ENCODE measurements at regions not wholly inside any gene's neighbourhood (a gene's known extent, or its start where the extent isn't known, plus 50 kb on each side); places are given as distances from the start of the nearest gene placed in this dataset.

DNA sequence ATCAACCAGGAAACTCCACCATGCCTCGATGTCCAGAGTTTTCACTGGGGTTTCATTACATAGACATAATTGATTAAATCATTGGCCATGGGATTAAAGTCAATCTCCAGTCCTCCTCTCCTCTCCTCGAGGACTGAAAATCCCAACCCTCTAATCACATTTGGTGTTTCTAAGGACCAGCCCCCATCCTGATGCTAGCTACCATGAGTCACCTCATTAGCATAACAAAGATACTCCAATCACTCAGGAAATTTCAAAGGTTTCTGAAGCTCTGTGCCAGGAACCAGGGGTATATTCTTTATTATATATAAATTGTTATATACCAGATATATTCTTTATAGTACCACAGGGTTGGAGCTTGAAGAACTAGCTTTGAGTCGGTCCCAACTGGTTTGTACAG is 177.5 kb upstream of the PRNP start:
- Mint-ChIP-seq H3K9me3 (ENCODE audit: insufficient read depth) (no peaks in the 10 kb centered on the region), H3K36me3 (ENCODE audit: low read depth) (no peaks in the 10 kb centered on the region), H3K27me3 (ENCODE audit: low read depth) (peaks cover 21% of the 10 kb centered on the region), H3K27ac (no peak overlapping the region), H3K4me3 (no peak overlapping the region), H3K4me1 (ENCODE audit: low read depth) (no peaks in the 10 kb centered on the region)
- POLR2A ChIA-PET: no interaction called here
- CTCF ChIA-PET: no interaction called here
- DNase-seq (no peak), ATAC-seq (no peak)

DNA sequence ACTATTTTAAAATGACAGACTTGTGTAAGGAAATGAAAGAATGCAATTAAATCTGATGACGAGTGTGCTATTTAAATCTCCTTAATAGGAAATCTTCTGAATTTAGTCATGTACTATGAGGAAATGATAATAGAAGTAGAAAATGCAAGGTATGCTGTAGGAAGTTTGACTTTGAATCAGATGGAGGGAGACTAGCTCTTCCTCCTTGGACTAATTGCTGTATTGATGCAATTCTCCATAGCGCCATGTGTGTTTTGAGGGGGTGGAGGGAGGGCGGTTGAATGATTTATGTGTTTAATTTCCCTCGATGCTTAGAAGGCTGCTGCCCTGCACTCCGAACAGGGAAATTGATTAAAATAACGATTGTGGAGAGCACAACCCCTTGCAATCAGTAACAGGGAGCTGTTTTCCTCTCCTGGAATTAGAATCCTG is 179.0 kb upstream of the PRNP start:
- no peak overlapping the region for H3K27ac Mint-ChIP-seq
- ChIA-PET CTCF (no interaction called here), POLR2A (no interaction called here)
- no peaks in the 10 kb centered on the region for H3K9me3 Mint-ChIP-seq (ENCODE audit: insufficient read depth)
- H3K4me3 Mint-ChIP-seq: no peak overlapping the region
- H3K4me1 Mint-ChIP-seq (ENCODE audit: low read depth): no peaks in the 10 kb centered on the region
- H3K27me3 Mint-ChIP-seq (ENCODE audit: low read depth): peaks cover 13% of the 10 kb centered on the region
- DNase-seq (no peak), ATAC-seq (no peak)
- H3K36me3 Mint-ChIP-seq (ENCODE audit: low read depth): no peaks in the 10 kb centered on the region

DNA sequence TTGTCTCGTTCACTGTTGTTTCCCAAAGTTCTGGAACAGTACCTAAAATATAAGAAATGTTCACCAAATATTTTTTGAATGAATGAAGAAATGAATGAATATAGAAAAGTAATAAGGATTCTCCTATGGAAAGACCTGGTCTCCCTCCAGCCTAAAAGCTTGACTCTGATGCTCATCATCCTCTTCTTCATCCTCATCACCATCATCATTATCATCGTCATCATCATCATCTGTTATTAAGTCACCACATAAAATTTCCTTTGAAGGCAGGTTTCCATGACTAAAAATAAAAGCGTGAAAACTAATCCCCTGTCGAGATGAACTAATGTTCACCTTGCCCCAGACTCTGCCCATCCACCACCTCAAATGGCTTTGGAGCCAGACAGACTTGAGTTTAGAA is 181.4 kb upstream of the PRNP start:
- ChIA-PET POLR2A (no interaction called here), CTCF (no interaction called here)
- ATAC-seq: no peak
- no peaks in the 10 kb centered on the region for H3K4me1 Mint-ChIP-seq (ENCODE audit: low read depth)
- no peak for DNase-seq
- peaks cover 9% of the 10 kb centered on the region for H3K27me3 Mint-ChIP-seq (ENCODE audit: low read depth)
- H3K36me3 Mint-ChIP-seq (ENCODE audit: low read depth): no peaks in the 10 kb centered on the region
- H3K9me3 Mint-ChIP-seq (ENCODE audit: insufficient read depth): no peaks in the 10 kb centered on the region
- H3K27ac Mint-ChIP-seq: no peak overlapping the region
- no peak overlapping the region for H3K4me3 Mint-ChIP-seq

DNA sequence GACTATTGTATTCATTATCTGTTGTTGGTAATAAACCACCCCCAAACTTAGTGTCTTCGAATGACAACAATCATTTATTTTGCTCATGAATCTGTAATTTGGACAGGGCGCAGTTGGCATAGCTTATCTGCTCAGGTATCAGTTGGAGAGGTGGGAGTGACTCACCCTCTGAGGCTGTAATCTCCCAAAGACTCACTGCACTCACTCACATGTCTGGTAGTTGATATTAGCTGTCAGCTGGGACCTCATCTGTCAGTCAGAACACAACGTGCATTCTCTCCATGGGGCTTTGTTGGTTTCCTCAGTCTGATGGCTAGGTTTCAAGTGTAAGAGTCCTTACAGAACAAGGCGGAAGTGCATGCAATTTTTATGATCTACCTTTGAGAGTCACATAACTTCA is 183.5 kb upstream of the PRNP start:
- H3K36me3 Mint-ChIP-seq (ENCODE audit: low read depth): no peaks in the 10 kb centered on the region
- H3K27me3 Mint-ChIP-seq (ENCODE audit: low read depth): peaks cover 15% of the 10 kb centered on the region
- DNase-seq: no peak
- H3K4me3 Mint-ChIP-seq: no peak overlapping the region
- ATAC-seq: no peak
- no peaks in the 10 kb centered on the region for H3K4me1 Mint-ChIP-seq (ENCODE audit: low read depth)
- no peak overlapping the region for H3K27ac Mint-ChIP-seq
- H3K9me3 Mint-ChIP-seq (ENCODE audit: insufficient read depth): no peaks in the 10 kb centered on the region
- ChIA-PET CTCF (no interaction called here), POLR2A (no interaction called here)

DNA sequence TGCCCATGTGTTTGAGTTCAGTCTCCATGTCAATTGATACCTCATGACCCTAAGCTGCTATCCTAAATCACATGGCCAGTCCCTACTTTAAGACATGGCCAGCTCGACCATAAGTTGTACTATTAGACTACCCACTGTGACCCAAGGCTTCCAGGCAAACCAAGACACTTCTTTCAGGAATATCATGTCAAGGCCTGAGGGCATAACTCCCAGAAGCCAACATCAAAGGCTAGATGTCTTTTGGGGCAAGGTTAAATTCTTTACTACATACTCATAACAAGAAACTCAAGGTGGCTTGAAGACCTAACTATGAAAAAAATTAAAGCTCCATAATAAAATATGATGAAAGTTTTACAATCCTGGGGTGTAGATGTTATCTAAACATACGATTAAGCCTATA is 192.9 kb upstream of the PRNP start:
- ChIA-PET CTCF (no interaction called here), POLR2A (no interaction called here)
- no peak overlapping the region for H3K4me3 Mint-ChIP-seq
- DNase-seq (no peak), ATAC-seq (no peak)
- H3K4me1 Mint-ChIP-seq (ENCODE audit: low read depth): no peaks in the 10 kb centered on the region
- H3K27me3 Mint-ChIP-seq (ENCODE audit: low read depth): peaks cover 24% of the 10 kb centered on the region
- no peak overlapping the region for H3K27ac Mint-ChIP-seq
- H3K36me3 Mint-ChIP-seq (ENCODE audit: low read depth): no peaks in the 10 kb centered on the region
- H3K9me3 Mint-ChIP-seq (ENCODE audit: insufficient read depth): no peaks in the 10 kb centered on the region

DNA sequence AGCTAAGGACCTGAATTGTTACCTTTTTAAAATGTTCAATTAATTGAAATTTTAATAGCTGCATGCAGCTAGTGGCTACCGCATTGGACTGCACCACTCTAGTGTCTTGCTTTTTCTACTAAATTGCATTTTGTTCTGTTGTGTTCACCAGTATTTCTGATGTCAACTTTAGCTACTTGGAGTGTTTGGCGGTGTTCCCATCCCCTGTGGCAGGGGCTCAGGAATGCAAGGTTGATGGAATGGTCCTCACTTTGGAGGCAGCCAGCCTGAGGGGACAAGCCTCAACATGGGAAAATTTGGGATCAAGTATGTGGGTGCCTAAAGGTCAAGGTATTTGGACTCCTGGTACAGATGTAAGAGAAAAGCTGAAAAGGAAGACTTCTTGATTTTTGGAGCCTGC is 194.6 kb upstream of the PRNP start:
- ATAC-seq (no peak), DNase-seq (no peak)
- Mint-ChIP-seq H3K4me1 (ENCODE audit: low read depth) (no peaks in the 10 kb centered on the region), H3K36me3 (ENCODE audit: low read depth) (no peaks in the 10 kb centered on the region), H3K27me3 (ENCODE audit: low read depth) (peaks cover 18% of the 10 kb centered on the region), H3K9me3 (ENCODE audit: insufficient read depth) (no peaks in the 10 kb centered on the region), H3K4me3 (no peak overlapping the region), H3K27ac (no peak overlapping the region)
- ChIA-PET POLR2A (no interaction called here), CTCF (no interaction called here)

DNA sequence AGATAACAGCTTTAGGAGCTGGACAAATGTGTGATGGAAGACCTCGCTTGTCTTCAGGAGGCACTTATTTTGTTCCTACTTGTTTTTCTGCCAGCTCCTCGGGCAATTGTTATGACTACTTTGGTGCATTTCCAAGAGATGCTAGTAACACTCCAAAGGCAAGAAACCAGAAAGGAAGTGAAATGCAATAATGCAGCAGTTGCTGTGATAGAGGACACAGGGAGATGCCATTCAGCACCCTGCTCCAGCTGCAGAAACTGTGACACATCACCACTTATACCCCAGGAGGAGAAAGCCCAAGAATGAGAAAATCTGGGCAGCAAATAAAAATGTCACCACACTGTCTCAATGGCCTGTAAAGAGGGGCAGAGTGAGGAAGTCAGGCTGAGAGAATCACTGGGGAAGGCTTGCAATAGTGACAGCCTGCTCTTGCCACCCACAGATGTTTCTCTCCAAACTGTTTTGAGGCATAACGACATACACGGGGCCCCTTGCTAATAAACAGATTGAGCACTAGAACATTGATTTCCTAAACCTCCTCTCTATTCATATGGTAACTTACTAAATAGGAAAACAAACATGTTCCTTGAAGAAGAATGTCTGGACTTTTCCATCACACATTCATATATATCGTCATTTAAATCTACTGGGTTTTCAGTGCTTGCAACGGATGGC is 195.5 kb upstream of the PRNP start:
- no peak overlapping the region for H3K4me3 Mint-ChIP-seq
- no peaks in the 10 kb centered on the region for H3K36me3 Mint-ChIP-seq (ENCODE audit: low read depth)
- H3K27ac Mint-ChIP-seq: no peak overlapping the region
- peaks cover 15% of the 10 kb centered on the region for H3K27me3 Mint-ChIP-seq (ENCODE audit: low read depth)
- ATAC-seq: no peak
- ChIA-PET POLR2A (no interaction called here), CTCF (no interaction called here)
- H3K9me3 Mint-ChIP-seq (ENCODE audit: insufficient read depth): no peaks in the 10 kb centered on the region
- no peak for DNase-seq
- no peaks in the 10 kb centered on the region for H3K4me1 Mint-ChIP-seq (ENCODE audit: low read depth)

DNA sequence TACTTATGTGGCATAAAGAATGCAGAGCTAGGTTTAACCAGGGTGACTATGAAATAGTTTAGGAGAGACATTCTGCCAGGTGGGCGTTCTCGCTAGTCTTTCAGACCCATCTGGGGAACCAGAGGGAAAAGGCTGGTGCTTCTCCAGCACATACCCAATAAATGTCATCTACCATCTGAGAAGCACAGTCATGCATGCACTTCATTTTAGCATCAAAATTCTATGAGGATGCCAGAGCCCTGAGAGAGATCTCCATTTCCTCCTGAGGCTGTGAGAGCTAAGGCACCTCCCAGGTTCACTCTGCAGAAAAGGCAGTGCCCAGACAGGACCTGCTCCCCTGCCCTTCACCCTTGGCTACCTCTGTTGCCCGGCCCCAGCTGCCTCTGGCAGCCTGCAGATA is 196.2 kb upstream of the PRNP start:
- Mint-ChIP-seq H3K36me3 (ENCODE audit: low read depth) (no peaks in the 10 kb centered on the region), H3K9me3 (ENCODE audit: insufficient read depth) (no peaks in the 10 kb centered on the region), H3K4me1 (ENCODE audit: low read depth) (no peaks in the 10 kb centered on the region), H3K27me3 (ENCODE audit: low read depth) (peaks cover 15% of the 10 kb centered on the region), H3K27ac (no peak overlapping the region), H3K4me3 (no peak overlapping the region)
- DNase-seq: no peak
- ChIA-PET CTCF (no interaction called here), POLR2A (no interaction called here)
- no peak for ATAC-seq

DNA sequence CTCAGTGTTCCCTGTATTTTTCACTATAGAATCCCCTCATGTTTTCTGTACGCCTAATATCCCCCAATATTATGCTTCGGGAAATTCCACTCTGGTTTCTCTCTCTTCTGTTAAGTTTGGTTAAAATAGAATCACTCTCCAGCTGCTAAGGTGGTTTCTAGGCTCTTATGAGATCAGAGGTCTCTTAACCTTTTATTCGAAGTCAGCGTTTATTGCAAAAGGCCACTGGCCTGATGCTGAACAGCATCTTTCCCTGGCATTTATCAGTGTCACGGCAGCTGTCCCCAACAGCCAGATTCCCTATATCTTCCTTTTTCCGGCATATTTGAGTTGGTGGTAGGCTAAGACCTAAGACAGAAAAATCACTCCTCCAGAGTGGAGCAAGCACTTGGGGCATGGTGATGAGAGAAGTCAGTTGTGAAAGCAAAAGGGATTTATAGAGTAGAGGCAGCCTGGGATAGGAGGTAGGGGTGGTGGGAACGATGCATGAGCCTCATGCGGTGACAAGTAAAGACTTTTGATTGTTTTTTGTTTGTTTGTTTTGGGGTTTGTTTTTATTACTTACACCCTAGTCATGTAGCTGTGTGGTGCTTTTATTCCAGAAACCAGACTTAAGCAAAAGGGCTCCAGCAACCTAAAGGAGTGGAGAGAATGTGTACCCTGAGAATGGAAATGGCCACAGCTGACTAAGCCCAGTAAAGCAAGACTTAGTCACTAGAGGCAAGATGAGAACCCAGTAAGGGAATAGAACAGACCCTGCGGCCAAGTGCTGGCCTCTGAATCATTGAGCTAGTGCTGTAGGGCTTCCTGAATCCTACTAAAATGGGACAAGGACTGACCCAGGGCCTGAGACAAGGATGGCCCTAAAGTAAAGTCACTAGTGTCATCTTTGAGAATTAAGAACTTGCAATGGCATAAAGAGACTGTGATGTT is 197.6 kb upstream of the PRNP start:
- H3K9me3 Mint-ChIP-seq (ENCODE audit: insufficient read depth): no peaks in the 10 kb centered on the region
- no peaks in the 10 kb centered on the region for H3K4me1 Mint-ChIP-seq (ENCODE audit: low read depth)
- no peaks in the 10 kb centered on the region for H3K36me3 Mint-ChIP-seq (ENCODE audit: low read depth)
- H3K27ac Mint-ChIP-seq: no peak overlapping the region
- no peak overlapping the region for H3K4me3 Mint-ChIP-seq
- DNase-seq (no peak), ATAC-seq (no peak)
- POLR2A ChIA-PET: no interaction called here
- H3K27me3 Mint-ChIP-seq (ENCODE audit: low read depth): peaks cover 15% of the 10 kb centered on the region
- CTCF ChIA-PET: no interaction called here

DNA sequence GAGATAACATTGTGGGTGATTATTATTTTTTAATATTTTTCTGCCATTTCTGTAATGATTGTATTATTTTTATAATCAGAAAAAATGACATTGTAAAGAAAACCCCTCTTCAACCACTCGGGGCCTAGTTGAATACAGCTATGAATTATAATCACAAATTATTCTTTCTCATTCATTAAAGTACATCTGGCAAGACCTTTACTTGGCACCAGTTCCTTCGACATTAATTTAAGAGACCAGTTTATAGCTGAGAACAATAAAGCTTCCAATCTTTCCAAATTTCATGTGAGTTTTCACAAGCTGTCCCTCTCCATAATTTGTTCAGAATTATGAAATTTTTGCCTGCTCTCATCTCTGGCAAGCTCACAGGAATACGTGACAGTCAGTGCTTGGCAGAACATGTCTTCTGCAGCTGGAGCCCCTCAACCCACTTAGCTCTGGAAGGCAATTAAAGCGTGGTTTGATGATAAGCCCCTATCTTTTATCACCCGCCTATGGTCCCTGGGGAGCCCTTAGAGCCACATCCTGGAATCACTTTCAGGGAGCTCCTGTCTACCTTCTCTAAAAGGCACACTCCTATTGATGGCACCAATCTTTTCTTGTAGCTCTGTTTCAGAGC is 201.8 kb upstream of the PRNP start:
- CTCF ChIA-PET: no interaction called here
- Mint-ChIP-seq H3K9me3 (ENCODE audit: insufficient read depth) (no peaks in the 10 kb centered on the region), H3K4me1 (ENCODE audit: low read depth) (no peaks in the 10 kb centered on the region), H3K4me3 (no peak overlapping the region), H3K27ac (no peak overlapping the region), H3K36me3 (ENCODE audit: low read depth) (no peaks in the 10 kb centered on the region), H3K27me3 (ENCODE audit: low read depth) (peaks cover 11% of the 10 kb centered on the region)
- DNase-seq (no peak), ATAC-seq (no peak)
- POLR2A ChIA-PET: no interaction called here

DNA sequence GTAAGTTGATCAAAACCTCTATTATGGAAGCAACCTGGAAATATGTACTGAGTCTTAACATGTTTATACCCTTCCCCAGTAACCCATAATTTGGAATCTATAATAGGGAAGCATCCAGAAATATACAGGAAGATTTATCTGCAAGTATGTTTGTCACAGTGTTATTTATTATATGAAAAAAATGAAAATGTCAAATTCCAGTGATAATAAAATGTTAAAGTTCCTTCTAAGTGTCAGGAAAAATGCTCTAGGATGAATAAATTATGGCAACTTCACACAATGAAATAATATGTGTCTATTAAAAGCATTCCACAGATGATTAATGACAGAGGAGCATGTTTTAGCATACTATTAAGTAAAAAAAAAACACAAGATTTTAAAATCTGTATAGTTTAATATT is 202.3 kb upstream of the PRNP start:
- CTCF ChIA-PET: no interaction called here
- Mint-ChIP-seq H3K27me3 (ENCODE audit: low read depth) (peaks cover 11% of the 10 kb centered on the region), H3K9me3 (ENCODE audit: insufficient read depth) (no peaks in the 10 kb centered on the region), H3K27ac (no peak overlapping the region), H3K4me1 (ENCODE audit: low read depth) (no peaks in the 10 kb centered on the region), H3K4me3 (no peak overlapping the region), H3K36me3 (ENCODE audit: low read depth) (no peaks in the 10 kb centered on the region)
- DNase-seq (no peak), ATAC-seq (no peak)
- POLR2A ChIA-PET: no interaction called here

DNA sequence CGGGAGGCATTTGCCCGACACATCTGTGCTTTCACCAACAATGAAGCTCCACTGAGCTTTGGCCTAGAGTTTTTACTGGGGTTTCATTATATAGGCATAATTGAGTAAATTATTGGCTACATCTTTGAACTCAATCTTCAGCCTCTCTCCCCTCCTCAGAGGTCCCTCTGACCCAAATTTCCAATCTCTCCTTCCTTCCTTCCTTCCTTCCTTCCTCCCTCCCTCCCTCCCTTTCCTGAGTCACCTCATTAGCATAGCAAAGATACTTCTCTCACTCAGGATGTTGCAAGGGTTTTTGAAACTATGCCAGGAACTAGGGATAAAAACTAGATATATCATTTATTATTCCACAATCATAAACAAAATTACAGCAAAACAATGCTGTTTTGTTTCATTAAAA is 202.8 kb upstream of the PRNP start:
- peaks cover 11% of the 10 kb centered on the region for H3K27me3 Mint-ChIP-seq (ENCODE audit: low read depth)
- no peaks in the 10 kb centered on the region for H3K36me3 Mint-ChIP-seq (ENCODE audit: low read depth)
- no peak overlapping the region for H3K4me3 Mint-ChIP-seq
- no peaks in the 10 kb centered on the region for H3K4me1 Mint-ChIP-seq (ENCODE audit: low read depth)
- DNase-seq: no peak
- H3K27ac Mint-ChIP-seq: no peak overlapping the region
- ChIA-PET CTCF (no interaction called here), POLR2A (no interaction called here)
- H3K9me3 Mint-ChIP-seq (ENCODE audit: insufficient read depth): no peaks in the 10 kb centered on the region
- ATAC-seq: no peak

Data from activated CD8-positive, alpha-beta T cell treated with anti-CD3 and anti-CD28 coated beads, Interleukin-2, amount 10 ng/mL, durations not matched to agents 7 days and 5 days (primary cell).